Astrocyte of the hippocampus (primary cell): ENCODE measurements at regions not wholly inside any gene's neighbourhood (a gene's known extent, or its start where the extent isn't known, plus 50 kb on each side); places are given as distances from the start of the nearest gene placed in this dataset.

Experiments
- DNase-seq: peaks from one replicate; pipeline ENCODE4 v3.0.0; 2011; ENCODE audit warnings: low read depth, low spot score

DNA sequence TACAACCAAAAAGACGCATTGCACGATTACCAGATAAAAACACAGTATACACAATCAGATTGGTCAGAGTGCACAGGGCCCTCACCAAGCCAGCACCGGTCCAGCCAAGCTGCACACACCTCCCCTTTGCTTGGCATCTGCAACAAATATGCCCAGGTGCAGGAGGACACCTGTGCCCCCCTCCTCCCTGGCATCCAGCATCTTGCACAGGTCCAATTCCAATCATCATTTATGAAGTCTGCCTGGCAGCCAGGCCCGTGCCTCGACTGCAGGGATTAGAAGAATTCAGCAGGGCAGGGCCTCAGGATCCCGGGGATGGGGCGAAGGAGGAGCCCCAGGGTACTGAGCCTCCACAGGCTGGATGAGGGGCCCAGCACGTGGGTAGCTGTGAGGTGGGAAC is 302.1 kb downstream of the CTTN start:
- DNase-seq = no peak

DNA sequence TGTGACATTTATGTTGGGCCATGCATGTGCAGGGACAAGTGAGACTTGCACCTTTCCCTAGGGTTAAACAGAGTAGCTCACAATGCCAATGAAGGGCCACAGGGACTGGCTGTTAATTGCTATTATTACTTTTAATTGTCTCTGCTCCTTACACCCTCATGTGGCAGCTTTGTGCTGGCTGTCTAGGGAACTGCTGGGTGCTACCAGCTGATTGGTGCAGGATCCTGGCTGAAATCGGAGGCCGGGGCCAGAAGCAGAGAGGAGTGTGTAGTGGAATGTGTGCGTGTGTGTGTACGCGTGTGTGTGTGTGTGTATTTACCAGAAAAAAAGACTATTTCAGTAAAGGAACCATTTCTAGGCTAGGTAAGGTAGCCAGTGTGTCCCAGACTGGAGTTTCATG is 302.5 kb downstream of the CTTN start:
- no peak for DNase-seq

DNA sequence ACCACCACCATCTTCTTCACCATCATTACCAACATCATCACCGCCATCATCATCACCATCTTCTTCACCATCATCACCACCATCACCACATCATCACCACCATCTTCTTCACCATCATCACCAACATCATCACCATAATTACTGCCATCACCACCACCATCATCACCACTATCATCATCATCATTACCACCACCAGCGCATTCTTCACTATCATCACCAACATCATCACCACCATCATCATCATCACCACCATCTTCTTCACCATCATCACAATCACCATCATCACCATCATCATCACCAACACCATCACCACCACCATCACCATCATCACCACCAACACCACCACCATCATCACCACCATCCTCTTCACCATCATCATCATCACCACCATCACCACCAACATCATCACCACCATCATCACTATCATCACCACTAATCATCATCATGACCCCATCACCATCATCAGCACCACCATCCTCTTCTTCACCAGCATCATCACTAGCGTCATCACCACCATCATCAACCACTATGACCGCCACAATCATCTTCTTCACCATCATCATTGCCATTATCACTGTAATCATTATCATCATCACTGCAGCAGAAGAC is 303.8 kb downstream of the CTTN start:
- DNase-seq = no peak

DNA sequence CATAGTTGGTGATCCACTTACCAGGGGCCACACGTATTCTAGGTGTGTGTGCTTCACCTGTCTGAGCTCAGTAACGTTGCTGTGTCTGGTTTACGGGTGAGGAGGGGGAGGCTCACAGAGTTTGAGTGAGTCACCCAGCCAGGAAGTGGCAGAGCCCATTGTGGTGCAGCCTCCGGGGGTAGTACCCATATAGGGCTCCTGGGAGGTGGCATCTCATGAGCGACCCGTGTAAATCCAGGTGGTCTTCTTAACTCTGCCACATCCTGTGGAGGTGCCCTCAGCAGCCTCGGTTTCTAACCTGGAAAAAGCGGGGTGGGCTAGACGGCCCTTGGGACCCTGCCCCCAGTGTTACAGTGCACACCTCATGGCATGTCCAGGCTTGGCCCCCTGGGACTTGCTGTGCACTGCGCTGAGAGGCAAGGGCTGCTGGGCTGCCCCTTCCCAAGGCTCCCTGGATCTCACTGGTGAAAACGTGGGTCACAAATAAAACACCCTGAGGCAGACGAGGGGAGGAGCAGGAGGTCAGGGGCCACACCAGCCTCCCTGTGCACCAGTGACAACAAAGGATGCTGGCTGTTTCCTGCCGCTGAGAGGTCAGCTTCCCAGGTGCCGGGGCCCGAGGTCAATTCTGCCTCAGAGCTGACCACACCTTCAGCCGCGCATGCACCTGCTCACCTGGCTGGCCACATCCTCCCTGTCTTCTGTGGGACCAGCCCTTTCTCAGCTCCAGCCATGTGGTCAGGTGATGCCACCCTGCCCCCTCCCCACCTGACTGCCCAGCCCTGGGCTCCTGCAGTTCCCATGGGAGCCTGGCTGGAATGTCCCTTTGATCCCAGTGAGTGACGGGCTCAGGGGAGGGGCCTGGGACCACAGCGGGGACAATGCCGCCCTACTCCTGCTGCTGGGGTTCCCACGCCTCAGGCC is 305.1 kb downstream of the CTTN start:
- DNase-seq = no peak

DNA sequence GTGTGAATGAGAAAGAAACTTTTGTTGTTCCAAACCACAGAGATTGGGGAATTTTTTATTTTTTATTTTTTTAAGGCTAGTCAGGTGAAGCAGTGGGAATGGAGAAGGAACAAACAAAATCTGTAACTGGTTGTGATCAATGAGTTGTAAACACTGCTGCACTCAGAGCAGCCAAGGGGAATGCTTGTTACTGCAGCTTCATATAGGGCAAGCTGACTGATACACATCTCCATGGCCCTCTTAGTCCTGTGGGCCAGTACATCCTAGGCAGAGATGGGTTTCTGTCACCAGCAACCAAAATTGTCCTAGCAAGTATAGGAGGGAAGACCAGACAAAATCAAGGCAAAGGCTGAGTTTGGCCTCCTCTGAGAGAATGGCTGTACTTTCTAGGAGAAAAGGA is 306.8 kb downstream of the CTTN start:
- no peak for DNase-seq

- no peak for DNase-seq
These were observed 307.6 kb downstream of the CTTN start for GRCh38 chr11:70705930-70706329.

- DNase-seq = no peak
These were observed 309.5 kb downstream of the CTTN start for GRCh38 chr11:70707821-70708220.

- DNase-seq = no peak
These were observed 311.3 kb downstream of the CTTN start for GRCh38 chr11:70709596-70709995.

DNA sequence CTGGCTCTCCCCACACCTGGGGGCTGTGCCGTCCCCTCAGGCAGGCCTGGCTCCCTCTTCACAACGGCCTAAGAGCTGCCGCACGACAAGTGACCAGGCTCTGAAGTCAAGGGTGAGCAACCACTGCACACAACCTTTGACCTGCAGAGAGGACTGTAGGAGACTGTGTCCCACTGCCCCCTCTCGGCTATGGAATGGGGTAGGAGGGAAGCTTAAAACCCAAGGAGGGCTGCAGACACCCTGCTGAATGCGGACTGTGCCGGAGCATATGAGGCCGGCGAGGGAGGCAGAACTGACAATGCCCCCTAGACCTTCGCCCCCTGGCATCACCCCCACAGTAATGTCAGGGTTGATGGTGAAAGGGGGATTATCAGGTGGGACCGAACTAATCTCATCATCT is 311.9 kb downstream of the CTTN start:
- DNase-seq = no peak

DNA sequence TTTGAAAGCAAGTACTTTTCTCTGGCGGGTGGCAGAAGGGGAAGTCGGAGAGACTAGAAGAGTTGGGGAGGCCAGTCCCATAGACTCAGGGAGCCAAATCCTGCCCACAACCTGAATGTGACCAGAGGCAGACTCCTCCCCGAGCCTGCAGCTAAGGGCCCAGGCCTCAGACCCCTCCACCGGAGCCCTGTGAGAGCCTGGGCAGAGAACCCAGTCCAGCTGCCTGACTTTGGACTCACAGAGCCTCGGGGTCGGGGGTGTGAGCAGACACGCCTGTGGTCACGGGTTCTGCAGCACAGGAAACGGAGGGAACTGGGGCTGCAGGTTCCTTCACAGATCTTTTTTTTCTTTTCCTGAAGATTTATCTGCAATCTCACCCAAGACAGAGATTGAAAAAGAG is 312.3 kb downstream of the CTTN start:
- no peak for DNase-seq

GRCh38 chr11:70711095-70711910 is 313.0 kb downstream of the CTTN start:
- no peak for DNase-seq

GRCh38 chr11:70711911-70712185 is 313.5 kb downstream of the CTTN start:
- no peak for DNase-seq

DNA sequence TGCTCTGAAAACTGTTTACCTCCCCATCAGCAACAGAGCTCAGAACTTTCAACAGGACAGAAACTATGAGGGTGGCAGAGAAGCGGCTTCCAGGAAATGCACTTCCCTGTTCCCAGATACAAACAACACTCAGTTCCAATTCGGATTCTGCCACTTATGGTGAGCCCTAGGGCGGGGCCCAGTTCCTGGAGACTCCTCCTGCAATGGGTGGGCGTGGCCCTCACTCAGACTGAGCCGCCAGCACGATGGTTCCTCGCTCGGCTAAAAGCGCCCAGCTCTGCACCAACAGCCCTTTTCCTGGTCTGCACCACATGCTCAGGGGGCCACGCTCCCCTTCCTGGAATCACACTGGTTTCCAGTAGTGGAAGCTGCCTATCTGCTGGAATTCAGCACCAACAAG is 314.1 kb downstream of the CTTN start:
- no peak for DNase-seq

DNA sequence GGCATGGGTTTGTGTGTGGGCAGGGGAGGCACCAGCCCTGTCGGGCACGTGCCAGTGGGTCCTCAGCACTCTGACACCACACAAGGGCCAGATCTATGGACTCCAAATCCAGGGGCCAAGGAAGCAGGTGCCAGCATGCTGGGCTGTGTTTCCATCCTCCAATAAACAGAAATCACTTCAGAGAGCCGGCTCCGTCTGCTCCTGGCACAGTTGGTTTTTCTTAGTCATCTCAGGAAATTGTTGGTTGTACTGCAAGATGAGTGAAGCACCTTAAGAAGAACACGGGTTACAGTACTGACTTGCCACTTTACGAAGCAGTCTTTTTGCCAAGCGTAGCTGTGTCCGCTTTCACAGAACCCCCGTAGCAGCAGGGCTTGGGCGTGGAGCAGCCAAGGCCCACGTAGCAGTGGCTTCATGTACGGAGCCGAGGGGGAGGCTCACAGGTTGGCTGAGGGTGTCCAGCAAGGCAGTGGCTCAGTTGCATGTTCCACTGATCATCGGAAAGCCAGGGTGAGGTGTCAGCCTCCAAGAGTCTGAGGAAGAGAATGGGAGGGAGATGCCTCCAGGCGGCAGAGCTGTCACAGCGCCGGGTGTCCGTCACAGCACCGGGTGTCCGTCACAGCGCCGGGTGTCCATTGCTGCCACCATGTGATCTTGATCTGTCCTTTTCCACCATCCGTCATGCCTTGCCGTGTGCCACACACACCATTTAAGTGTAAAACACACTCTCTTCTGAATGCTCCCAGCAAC is 314.9 kb downstream of the CTTN start:
- DNase-seq = no peak

- DNase-seq = no peak
These were observed 315.8 kb downstream of the CTTN start for GRCh38 chr11:70713988-70714665.

- DNase-seq = no peak
These were observed 317.0 kb downstream of the CTTN start for GRCh38 chr11:70715166-70715951.

GRCh38 chr11:70716216-70716615 is 317.9 kb downstream of the CTTN start:
- DNase-seq = no peak

DNA sequence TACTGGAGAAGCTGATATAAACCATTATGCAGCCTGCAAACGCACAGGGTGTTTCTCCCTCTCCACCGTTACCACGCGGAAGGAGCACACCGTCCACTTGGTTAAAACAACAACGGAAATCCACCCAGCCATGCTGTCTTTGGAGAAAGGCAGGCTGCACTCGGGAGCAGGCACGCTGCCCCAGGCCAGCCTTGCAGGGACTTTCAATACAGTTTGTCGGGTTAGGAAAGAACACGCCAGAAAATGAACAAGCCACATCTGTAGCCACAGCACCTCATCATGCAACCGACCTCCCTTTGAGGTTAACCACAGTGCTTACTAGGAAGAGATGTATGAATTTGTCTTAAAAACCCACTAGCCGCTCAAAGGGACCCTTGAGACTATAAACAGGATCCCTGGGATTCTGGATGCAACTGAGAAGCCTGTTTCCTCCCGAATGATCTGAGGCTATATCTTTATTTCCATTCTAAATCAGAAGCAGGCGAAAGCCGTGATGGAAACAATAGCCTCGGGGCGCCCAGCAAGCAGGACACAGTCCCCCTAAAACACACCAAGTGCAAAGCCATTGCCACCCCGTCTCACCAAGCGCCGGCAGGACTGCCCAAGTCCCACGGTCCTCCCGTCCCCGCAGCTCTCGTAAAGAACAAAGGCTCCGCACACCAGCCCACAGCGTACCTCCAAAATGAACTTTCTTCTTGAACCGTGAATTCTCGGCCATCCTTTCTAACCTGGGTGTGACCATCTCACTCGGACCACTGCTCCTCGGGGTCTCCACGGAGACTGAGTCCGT is 318.9 kb downstream of the CTTN start:
- DNase-seq = peak; percentile 42

- DNase-seq = peak; percentile 45
These were observed 319.7 kb downstream of the CTTN start for GRCh38 chr11:70717936-70718595.
